GM18507 (cell line): ENCODE measurements at regions not wholly inside any gene's neighbourhood (a gene's known extent, or its start where the extent isn't known, plus 50 kb on each side); places are given as distances from the start of the nearest gene placed in this dataset.

Source experiments
- DNase-seq: peaks from one replicate; pipeline ENCODE4 v3.0.0; 2011; ENCODE audit warnings: low read depth; ENCODE audit not compliant: insufficient read length; ENCODE audit errors: extremely low spot score
- FAIRE-seq: peaks from 2 replicates; lab custom pipeline; 2011; peaks lifted over from hg19 to GRCh38; lab: Jason Lieb, UNC

- no peak for DNase-seq
- FAIRE-seq: no peak
Measured at GRCh38 chr13:111469916-111470506, 149.6 kb downstream of the TEX29 start.

GRCh38 chr13:111470933-111471332, 150.5 kb downstream of the TEX29 start:
- FAIRE-seq (no peak), DNase-seq (no peak)

GRCh38 chr13:111472083-111472482, 151.6 kb downstream of the TEX29 start:
- FAIRE-seq (no peak), DNase-seq (no peak)

GRCh38 chr13:111472559-111473460, 152.4 kb downstream of the TEX29 start:
- FAIRE-seq (no peak), DNase-seq (no peak)

- FAIRE-seq (peak; percentile 21), DNase-seq (peak; percentile 39)
Measured at GRCh38 chr13:111474136-111475002, 153.9 kb downstream of the TEX29 start.

GRCh38 chr13:111475488-111475887, 155.0 kb downstream of the TEX29 start:
- FAIRE-seq (no peak), DNase-seq (no peak)

- FAIRE-seq: no peak
- DNase-seq: no peak
Measured at GRCh38 chr13:111476197-111476596, 155.8 kb downstream of the TEX29 start.

GRCh38 chr13:111479412-111479811, 159.0 kb downstream of the TEX29 start:
- FAIRE-seq: no peak
- no peak for DNase-seq

- DNase-seq: no peak
- FAIRE-seq: no peak
Measured at GRCh38 chr13:111480503-111480902, 160.1 kb downstream of the TEX29 start.

GRCh38 chr13:111480976-111481375, 160.5 kb downstream of the TEX29 start:
- DNase-seq: no peak
- FAIRE-seq: no peak

- FAIRE-seq (no peak), DNase-seq (no peak)
Measured at GRCh38 chr13:111482126-111482525, 161.7 kb downstream of the TEX29 start.

GRCh38 chr13:111482806-111483620, 162.6 kb downstream of the TEX29 start:
- FAIRE-seq (no peak), DNase-seq (no peak)

- FAIRE-seq (no peak), DNase-seq (no peak)
Measured at GRCh38 chr13:111483621-111483987, 163.2 kb downstream of the TEX29 start.

GRCh38 chr13:111484141-111484925, 163.9 kb downstream of the TEX29 start:
- no peak for DNase-seq
- FAIRE-seq: no peak

GRCh38 chr13:111484959-111485358, 164.5 kb downstream of the TEX29 start:
- DNase-seq (no peak), FAIRE-seq (no peak)

GRCh38 chr13:111485491-111486250, 165.2 kb downstream of the TEX29 start:
- DNase-seq (no peak), FAIRE-seq (no peak)

- FAIRE-seq (no peak), DNase-seq (no peak)
Measured at GRCh38 chr13:111486331-111486730, 165.9 kb downstream of the TEX29 start.

GRCh38 chr13:111486801-111487200, 166.4 kb downstream of the TEX29 start:
- FAIRE-seq (no peak), DNase-seq (no peak)
